ENCODE measurements at regions not wholly inside any gene's neighbourhood (a gene's known extent, or its start where the extent isn't known, plus 50 kb on each side); places are given as distances from the start of the nearest gene placed in this dataset.

- H3K9me3 ChIP-seq (ENCODE audit: insufficient read depth, low read length) = no peaks in the 10 kb centered on the region
- no peak overlapping the region for H3K9ac ChIP-seq (ENCODE audit: insufficient read length, low read depth)
- no peaks in the 10 kb centered on the region for H3K4me1 ChIP-seq (ENCODE audit: insufficient read depth, insufficient read length)
- no peak for DNase-seq (ENCODE audit: low read depth, low spot score)
- TF ChIP-seq SUZ12 (IDR thresholded peaks at IDR 0.05; ENCODE audit: extremely low read depth, insufficient read depth, insufficient read length) = no peak
- no peak for TF ChIP-seq YY1 (IDR thresholded peaks at IDR 0.05; ENCODE audit: insufficient read depth, insufficient read length)
- TF ChIP-seq ZNF274 (IDR thresholded peaks at IDR 0.05; ENCODE audit: low read depth, low read length) = no peak
- no peak overlapping the region for H3K4me3 ChIP-seq (ENCODE audit: insufficient read length, low read depth)
- no peaks in the 10 kb centered on the region for H3K27me3 ChIP-seq (ENCODE audit: insufficient read depth, insufficient read length)
- no peaks in the 10 kb centered on the region for H3K36me3 ChIP-seq (ENCODE audit: insufficient read depth, insufficient read length, low read length)
Observed at GRCh38 chr10:2744547-2745200, 322.7 kb upstream of the PFKP start.

GRCh38 chr10:2734603-2735002 lies 332.7 kb upstream of the PFKP start:
- no peak for DNase-seq (ENCODE audit: low read depth, low spot score)
- no peak overlapping the region for H3K4me3 ChIP-seq (ENCODE audit: insufficient read length, low read depth)
- no peaks in the 10 kb centered on the region for H3K4me1 ChIP-seq (ENCODE audit: insufficient read depth, insufficient read length)
- TF ChIP-seq YY1 (IDR thresholded peaks at IDR 0.05; ENCODE audit: insufficient read depth, insufficient read length) (no peak), SUZ12 (IDR thresholded peaks at IDR 0.05; ENCODE audit: extremely low read depth, insufficient read depth, insufficient read length) (no peak), ZNF274 (IDR thresholded peaks at IDR 0.05; ENCODE audit: low read depth, low read length) (no peak)
- H3K9ac ChIP-seq (ENCODE audit: insufficient read length, low read depth) = no peak overlapping the region
- no peaks in the 10 kb centered on the region for H3K9me3 ChIP-seq (ENCODE audit: insufficient read depth, low read length)
- H3K27me3 ChIP-seq (ENCODE audit: insufficient read depth, insufficient read length) = no peaks in the 10 kb centered on the region
- H3K36me3 ChIP-seq (ENCODE audit: insufficient read depth, insufficient read length, low read length) = no peaks in the 10 kb centered on the region

- no peaks in the 10 kb centered on the region for H3K27me3 ChIP-seq (ENCODE audit: insufficient read depth, insufficient read length)
- no peaks in the 10 kb centered on the region for H3K9me3 ChIP-seq (ENCODE audit: insufficient read depth, low read length)
- no peak for DNase-seq (ENCODE audit: low read depth, low spot score)
- no peak overlapping the region for H3K9ac ChIP-seq (ENCODE audit: insufficient read length, low read depth)
- H3K4me1 ChIP-seq (ENCODE audit: insufficient read depth, insufficient read length) = no peaks in the 10 kb centered on the region
- H3K4me3 ChIP-seq (ENCODE audit: insufficient read length, low read depth) = no peak overlapping the region
- TF ChIP-seq YY1 (IDR thresholded peaks at IDR 0.05; ENCODE audit: insufficient read depth, insufficient read length) (no peak), SUZ12 (IDR thresholded peaks at IDR 0.05; ENCODE audit: extremely low read depth, insufficient read depth, insufficient read length) (no peak), ZNF274 (IDR thresholded peaks at IDR 0.05; ENCODE audit: low read depth, low read length) (no peak)
- no peaks in the 10 kb centered on the region for H3K36me3 ChIP-seq (ENCODE audit: insufficient read depth, insufficient read length, low read length)
Observed at GRCh38 chr10:2733278-2733963, 333.9 kb upstream of the PFKP start.

- Histone ChIP-seq H3K9me3 (ENCODE audit: insufficient read depth, low read length) (no peaks in the 10 kb centered on the region), H3K36me3 (ENCODE audit: insufficient read depth, insufficient read length, low read length) (no peaks in the 10 kb centered on the region), H3K4me1 (ENCODE audit: insufficient read depth, insufficient read length) (no peaks in the 10 kb centered on the region), H3K4me3 (ENCODE audit: insufficient read length, low read depth) (no peak overlapping the region), H3K27me3 (ENCODE audit: insufficient read depth, insufficient read length) (no peaks in the 10 kb centered on the region), H3K9ac (ENCODE audit: insufficient read length, low read depth) (no peak overlapping the region)
- no peak for TF ChIP-seq YY1 (IDR thresholded peaks at IDR 0.05; ENCODE audit: insufficient read depth, insufficient read length)
- TF ChIP-seq ZNF274 (IDR thresholded peaks at IDR 0.05; ENCODE audit: low read depth, low read length) = no peak
- TF ChIP-seq SUZ12 (IDR thresholded peaks at IDR 0.05; ENCODE audit: extremely low read depth, insufficient read depth, insufficient read length) = no peak
- DNase-seq (ENCODE audit: low read depth, low spot score) = no peak
Observed at GRCh38 chr10:2731940-2732339, 335.4 kb upstream of the PFKP start.

- Histone ChIP-seq H3K9me3 (ENCODE audit: insufficient read depth, low read length) (no peaks in the 10 kb centered on the region), H3K36me3 (ENCODE audit: insufficient read depth, insufficient read length, low read length) (no peaks in the 10 kb centered on the region), H3K9ac (ENCODE audit: insufficient read length, low read depth) (no peak overlapping the region), H3K4me3 (ENCODE audit: insufficient read length, low read depth) (no peak overlapping the region), H3K27me3 (ENCODE audit: insufficient read depth, insufficient read length) (no peaks in the 10 kb centered on the region), H3K4me1 (ENCODE audit: insufficient read depth, insufficient read length) (no peaks in the 10 kb centered on the region)
- no peak for TF ChIP-seq SUZ12 (IDR thresholded peaks at IDR 0.05; ENCODE audit: extremely low read depth, insufficient read depth, insufficient read length)
- no peak for TF ChIP-seq ZNF274 (IDR thresholded peaks at IDR 0.05; ENCODE audit: low read depth, low read length)
- no peak for TF ChIP-seq YY1 (IDR thresholded peaks at IDR 0.05; ENCODE audit: insufficient read depth, insufficient read length)
- DNase-seq (ENCODE audit: low read depth, low spot score) = no peak
Observed at GRCh38 chr10:2729197-2729596, 338.2 kb upstream of the PFKP start.

GRCh38 chr10:2728087-2728486 lies 339.3 kb upstream of the PFKP start:
- Histone ChIP-seq H3K9ac (ENCODE audit: insufficient read length, low read depth) (no peak overlapping the region), H3K36me3 (ENCODE audit: insufficient read depth, insufficient read length, low read length) (no peaks in the 10 kb centered on the region), H3K27me3 (ENCODE audit: insufficient read depth, insufficient read length) (no peaks in the 10 kb centered on the region), H3K4me1 (ENCODE audit: insufficient read depth, insufficient read length) (no peaks in the 10 kb centered on the region), H3K9me3 (ENCODE audit: insufficient read depth, low read length) (no peaks in the 10 kb centered on the region), H3K4me3 (ENCODE audit: insufficient read length, low read depth) (no peak overlapping the region)
- no peak for DNase-seq (ENCODE audit: low read depth, low spot score)
- TF ChIP-seq SUZ12 (IDR thresholded peaks at IDR 0.05; ENCODE audit: extremely low read depth, insufficient read depth, insufficient read length) (no peak), YY1 (IDR thresholded peaks at IDR 0.05; ENCODE audit: insufficient read depth, insufficient read length) (no peak), ZNF274 (IDR thresholded peaks at IDR 0.05; ENCODE audit: low read depth, low read length) (no peak)

GRCh38 chr10:2716596-2716995 lies 350.8 kb upstream of the PFKP start:
- no peak for DNase-seq (ENCODE audit: low read depth, low spot score)
- Histone ChIP-seq H3K9me3 (ENCODE audit: insufficient read depth, low read length) (no peaks in the 10 kb centered on the region), H3K4me1 (ENCODE audit: insufficient read depth, insufficient read length) (no peaks in the 10 kb centered on the region), H3K27me3 (ENCODE audit: insufficient read depth, insufficient read length) (no peaks in the 10 kb centered on the region), H3K9ac (ENCODE audit: insufficient read length, low read depth) (no peak overlapping the region), H3K4me3 (ENCODE audit: insufficient read length, low read depth) (no peak overlapping the region), H3K36me3 (ENCODE audit: insufficient read depth, insufficient read length, low read length) (no peaks in the 10 kb centered on the region)
- TF ChIP-seq ZNF274 (IDR thresholded peaks at IDR 0.05; ENCODE audit: low read depth, low read length) = no peak
- TF ChIP-seq YY1 (IDR thresholded peaks at IDR 0.05; ENCODE audit: insufficient read depth, insufficient read length) = no peak
- no peak for TF ChIP-seq SUZ12 (IDR thresholded peaks at IDR 0.05; ENCODE audit: extremely low read depth, insufficient read depth, insufficient read length)

Measured in NT2/D1 (cell line).